HG02938 (cell line): ENCODE measurements at regions not wholly inside any gene's neighbourhood (a gene's known extent, or its start where the extent isn't known, plus 50 kb on each side); places are given as distances from the start of the nearest gene placed in this dataset.

ENCODE experiments used
- ATAC-seq: cut with Tn5 transposase; IDR thresholded peaks from one replicate; pipeline ENCODE4 v1.9.1; 2021; ENCODE audit warnings: mild to moderate bottlenecking, moderate library complexity; ENCODE audit not compliant: unreplicated experiment

GRCh38 chr5:67490543-67491321, 294.1 kb upstream of the CD180 start:
- ATAC-seq, result no peak

- ATAC-seq, result no peak
Observed at GRCh38 chr5:67488885-67489284, 292.3 kb upstream of the CD180 start.

DNA sequence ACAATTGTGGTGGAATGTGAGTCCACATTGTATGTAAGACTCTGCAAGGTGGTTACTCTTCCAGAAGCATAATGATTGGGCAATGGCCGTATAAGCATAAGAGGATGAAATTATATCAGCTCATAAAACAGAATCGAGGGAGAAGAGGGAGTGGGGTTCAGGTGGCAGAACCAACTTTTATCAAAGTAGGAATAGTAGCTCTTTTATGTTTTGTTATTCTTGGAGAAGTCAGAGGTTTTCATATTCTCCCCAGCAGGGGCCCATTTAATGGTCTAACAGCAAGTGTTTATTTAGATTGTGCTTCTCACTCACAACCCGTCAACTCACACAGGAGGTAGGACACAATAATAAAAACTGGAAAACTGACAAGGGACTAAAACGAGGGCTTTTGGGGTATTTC, 291.3 kb upstream of the CD180 start:
- ATAC-seq, result no peak

- ATAC-seq, result no peak
Observed at GRCh38 chr5:67483453-67484030, 286.9 kb upstream of the CD180 start.

GRCh38 chr5:67481362-67481761, 284.8 kb upstream of the CD180 start:
- ATAC-seq, result no peak

DNA sequence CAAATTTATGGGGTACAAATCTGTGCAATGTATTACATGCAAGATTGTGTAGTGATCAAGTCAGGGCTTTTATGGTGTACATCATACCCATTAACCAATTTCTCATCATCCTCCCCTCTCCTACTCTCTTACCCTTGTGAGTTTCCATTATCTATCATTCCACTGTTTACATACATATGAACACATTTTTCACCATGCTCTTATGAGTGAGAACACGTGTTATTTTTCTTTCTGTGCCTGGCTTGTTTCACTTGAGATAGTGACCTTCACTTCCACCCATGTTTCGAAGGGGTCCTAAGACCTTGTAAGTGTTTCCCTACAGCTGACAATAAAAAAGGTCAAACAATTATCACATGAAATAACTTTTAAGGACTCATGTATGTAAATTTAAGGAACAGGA, 281.7 kb upstream of the CD180 start:
- ATAC-seq, result no peak

DNA sequence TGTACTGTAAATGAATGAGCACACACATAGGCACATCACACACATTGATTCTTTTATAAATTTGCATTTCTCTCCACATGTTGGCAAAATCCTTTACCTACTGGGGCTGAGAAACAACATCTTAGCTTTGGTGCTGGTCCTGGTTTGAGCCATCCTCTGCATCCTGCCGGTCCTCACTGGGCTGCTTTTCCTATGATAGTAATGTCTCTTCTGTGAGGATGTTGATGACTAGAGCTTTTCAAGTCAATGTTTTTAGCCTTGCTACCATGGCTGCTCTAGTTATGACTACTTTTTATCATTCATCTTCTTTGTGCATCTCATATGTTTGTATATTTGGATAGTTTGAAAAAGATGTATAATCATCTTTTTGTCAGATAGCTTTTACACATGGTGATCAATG, 280.4 kb upstream of the CD180 start:
- ATAC-seq, result no peak

DNA sequence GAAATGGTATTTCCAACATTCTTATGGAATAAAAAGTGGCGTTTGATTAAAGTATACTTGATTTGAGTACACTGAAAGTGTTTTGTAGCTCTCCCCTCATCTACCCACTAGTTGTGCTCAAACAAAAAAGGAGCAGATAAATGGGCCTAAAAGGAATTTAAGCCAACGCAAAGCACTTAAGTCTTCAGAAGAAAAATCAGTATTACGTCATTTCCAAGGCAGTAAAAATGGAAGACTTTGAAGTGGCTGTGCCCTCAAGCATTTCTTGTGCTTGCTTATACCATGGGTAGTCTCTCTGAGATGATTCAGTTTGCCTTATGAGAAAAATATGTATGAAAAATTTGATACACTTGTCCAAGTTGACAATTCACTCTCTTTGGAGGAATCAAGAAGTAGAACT, 279.9 kb upstream of the CD180 start:
- ATAC-seq, result no peak

DNA sequence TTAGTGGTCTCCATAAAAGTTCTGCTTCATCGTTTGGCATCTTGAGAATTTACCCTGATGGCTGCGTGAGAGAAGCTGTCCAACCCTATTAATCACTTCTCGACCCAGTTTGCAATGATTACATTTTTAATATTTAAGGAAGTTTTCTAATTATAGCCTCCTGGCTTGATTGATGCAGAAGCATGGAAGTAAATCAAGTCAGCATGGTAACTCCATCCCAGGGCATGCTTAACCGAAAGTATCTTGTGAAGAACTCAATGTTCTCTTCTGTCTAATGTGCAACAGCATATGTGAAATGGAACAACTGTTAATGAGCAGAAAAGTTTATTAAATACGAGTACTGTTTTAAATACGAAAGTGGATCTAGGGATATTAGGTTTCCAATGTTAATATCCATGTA, 278.9 kb upstream of the CD180 start:
- ATAC-seq, result no peak

DNA sequence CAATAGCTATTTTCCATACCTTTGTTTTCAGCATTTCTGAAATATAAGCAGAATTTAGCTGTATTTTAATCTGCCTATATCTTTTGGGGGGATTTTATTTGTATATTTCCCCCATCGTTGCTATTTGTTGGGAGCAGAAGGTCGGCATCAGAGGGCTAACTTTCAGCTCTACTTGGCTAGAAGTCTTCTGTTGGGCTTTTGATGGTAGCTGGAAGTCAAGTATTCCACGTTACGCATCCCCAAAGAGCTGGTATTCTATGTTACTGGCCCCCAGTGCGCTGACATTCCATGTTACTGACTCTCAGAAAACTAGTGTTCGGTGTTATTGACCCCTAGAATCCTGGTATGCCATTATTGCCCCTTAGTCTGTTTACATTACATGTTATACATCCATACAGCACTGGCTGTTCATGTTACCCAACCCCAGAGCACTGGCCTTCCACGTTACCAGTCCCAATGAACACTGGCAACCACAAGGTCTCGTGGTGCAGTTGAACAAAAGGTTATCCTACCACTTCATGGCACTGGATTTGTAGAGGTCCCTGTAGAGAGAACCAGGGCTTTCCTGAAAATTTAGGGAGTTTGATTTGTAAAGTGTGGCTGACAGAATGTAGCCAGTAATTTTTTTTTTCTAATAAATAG, 278.1 kb upstream of the CD180 start:
- no peak for ATAC-seq

GRCh38 chr5:67467110-67467509, 270.5 kb upstream of the CD180 start:
- ATAC-seq, result no peak

GRCh38 chr5:67465537-67466207, 269.1 kb upstream of the CD180 start:
- no peak for ATAC-seq

DNA sequence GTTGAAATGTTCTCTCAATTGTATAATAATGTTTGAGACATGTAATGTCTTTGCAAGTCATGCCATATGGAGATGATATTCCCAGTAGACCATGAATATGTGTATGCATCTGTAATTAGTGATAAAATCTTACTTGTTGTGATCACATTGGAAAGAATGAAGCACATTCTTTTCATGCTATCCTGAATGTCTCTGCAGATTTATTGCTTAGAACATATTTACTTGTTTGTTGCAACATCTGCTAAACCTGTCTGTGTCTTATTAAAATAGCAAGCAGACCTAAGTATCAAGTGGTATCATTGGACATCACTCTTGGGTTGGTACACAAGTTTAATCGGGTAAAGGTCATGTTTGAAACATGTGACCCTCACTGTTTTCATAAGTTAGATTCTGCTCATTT, 265.5 kb upstream of the CD180 start:
- no peak for ATAC-seq

DNA sequence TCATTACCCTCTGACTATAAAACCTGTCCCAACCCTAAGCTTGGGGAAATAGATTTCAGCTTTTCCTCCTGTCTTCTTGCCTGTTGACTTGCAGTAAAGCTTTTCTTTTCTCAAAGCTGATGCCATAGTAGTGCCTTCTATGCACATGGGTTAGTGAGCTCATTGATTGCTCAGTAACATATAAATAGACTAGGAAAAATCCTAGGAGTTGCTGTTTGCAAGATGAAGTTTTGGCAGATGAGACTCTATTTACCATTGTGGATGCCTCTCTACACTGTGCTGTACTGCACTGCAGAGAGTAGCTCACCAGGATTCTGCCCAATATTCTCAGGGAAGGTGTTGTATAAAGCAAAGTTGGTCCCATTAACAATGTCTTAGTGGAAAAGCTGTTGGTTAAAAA, 262.7 kb upstream of the CD180 start:
- no peak for ATAC-seq

- ATAC-seq, result no peak
Observed at GRCh38 chr5:67455970-67456369, 259.4 kb upstream of the CD180 start.

DNA sequence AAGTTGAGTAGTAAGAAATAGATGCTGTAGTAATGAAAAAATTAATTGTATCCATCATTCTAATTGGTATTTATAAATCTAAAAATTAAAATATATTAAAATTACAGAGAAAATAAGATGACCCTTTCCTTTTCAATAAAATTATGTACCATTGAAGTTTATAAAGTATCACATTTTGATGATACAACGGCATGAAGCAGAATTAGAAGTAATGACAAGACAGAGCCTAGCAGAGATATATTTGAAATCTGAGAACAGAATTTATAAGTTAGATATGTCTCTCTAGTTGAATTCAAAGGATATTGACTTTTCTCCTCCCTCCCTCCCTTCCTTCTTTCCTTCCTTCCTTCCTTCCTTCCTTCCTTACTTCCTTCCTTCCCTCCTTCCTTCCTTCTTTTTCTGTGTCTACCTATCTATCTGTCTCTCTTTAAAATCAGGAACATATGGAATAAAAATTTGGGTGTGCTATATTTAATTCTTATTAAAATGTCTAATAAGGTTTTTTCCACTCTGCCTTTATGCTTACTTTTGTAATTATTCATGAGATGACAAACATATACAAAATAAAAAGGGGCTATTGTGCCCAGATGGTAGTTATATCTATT, 258.5 kb upstream of the CD180 start:
- no peak for ATAC-seq

- no peak for ATAC-seq
Observed at GRCh38 chr5:67453111-67453905, 256.7 kb upstream of the CD180 start.

DNA sequence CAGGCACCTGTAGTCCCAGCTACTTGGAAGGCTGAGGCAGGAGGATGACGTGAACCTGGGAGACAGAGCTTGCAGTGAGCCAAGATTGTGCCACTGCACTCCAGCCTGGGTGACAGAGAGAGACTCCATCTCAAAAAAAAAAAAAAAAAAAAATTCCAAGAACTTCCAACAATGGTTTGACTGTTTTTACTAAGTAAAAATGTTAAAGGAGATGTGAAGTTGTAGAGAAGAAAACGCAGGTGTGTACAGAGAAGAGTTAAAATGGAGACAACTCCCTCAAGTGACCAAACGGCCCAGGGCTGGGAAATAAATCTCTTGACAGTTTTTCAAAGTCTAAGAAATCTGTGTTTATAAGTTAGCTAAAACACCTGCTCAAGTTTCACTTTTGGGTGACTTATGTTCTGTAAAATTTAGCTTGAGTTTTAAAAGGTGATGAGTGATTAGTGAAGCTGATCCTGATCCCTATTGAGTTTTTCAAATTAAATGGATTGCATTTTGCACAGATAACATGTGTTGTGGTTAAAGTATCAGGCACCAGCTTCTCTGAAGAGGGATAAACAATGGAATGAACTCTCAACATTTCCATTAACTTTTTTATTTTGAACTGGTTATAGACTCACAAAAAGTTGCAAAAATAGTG, 255.2 kb upstream of the CD180 start:
- no peak for ATAC-seq

GRCh38 chr5:67447732-67448131, 251.1 kb upstream of the CD180 start:
- no peak for ATAC-seq
